ACC112 (cell line): ENCODE measurements at regions not wholly inside any gene's neighbourhood (a gene's known extent, or its start where the extent isn't known, plus 50 kb on each side); places are given as distances from the start of the nearest gene placed in this dataset.

Source experiments
- H2AFZ ChIP-seq: fragments of 200-600 bp; sonication (generic); one replicate; pipeline ENCODE4 v1.6.0; 2017; ENCODE audit warnings: antibody characterized with exemption, low read length; ENCODE audit not compliant: unreplicated experiment
- H3K27ac ChIP-seq: fragments of 200-600 bp; sonication (generic); 2 replicates; pipeline ENCODE4 v1.5.1; 2014; ENCODE audit warnings: low read depth, mild to moderate bottlenecking, antibody characterized with exemption, low read length, moderate library complexity
- H3K27me3 ChIP-seq: fragments of 200-600 bp; sonication (generic); 2 replicates; pipeline ENCODE4 v1.6.1; 2014; ENCODE audit warnings: mild to moderate bottlenecking, antibody characterized with exemption, low read length, moderate library complexity, mixed read lengths; ENCODE audit not compliant: insufficient read depth
- H3K36me3 ChIP-seq: fragments of 200-600 bp; sonication (generic); 2 replicates; pipeline ENCODE4 v1.6.1; 2016; ENCODE audit warnings: mild to moderate bottlenecking, antibody characterized with exemption, low read length, moderate library complexity, mixed read lengths; ENCODE audit not compliant: insufficient read depth
- H3K4me1 ChIP-seq: fragments of 200-600 bp; sonication (generic); one replicate; pipeline ENCODE4 v1.6.1; 2016; ENCODE audit warnings: low read length, mixed read lengths; ENCODE audit not compliant: insufficient read depth, unreplicated experiment, control insufficient read depth
- H3K4me3 ChIP-seq: fragments of 200-600 bp; sonication (generic); 2 replicates; pipeline ENCODE4 v1.5.1; 2014; ENCODE audit warnings: mild to moderate bottlenecking, low read depth, low read length
- H3K79me2 ChIP-seq: fragments of 200-600 bp; sonication (generic); one replicate; pipeline ENCODE4 v1.6.0; 2016; ENCODE audit warnings: low read length; ENCODE audit not compliant: control insufficient read depth, unreplicated experiment, insufficient read depth

DNA sequence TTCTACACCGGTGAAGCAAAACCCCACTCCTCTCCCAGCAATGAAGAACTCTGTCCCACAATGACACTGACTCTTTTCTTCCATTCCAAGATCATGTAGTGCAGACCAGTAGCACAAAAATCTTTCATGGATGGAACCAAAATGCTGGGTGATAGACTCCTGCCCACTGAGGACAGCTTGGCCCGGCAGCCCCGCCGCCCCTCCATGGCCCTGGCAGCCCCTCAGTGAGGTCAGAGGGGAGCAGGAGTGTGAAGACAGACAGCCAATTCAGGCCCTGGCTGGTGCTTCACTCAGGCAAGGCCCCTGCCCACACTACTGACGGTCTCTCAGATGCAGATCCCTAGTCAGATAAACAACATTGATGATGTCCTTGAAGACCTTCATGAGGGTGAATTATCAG, 131.9 kb upstream of the SYNDIG1 start:
- H3K79me2 ChIP-seq, result no peaks in the 10 kb centered on the region
- H3K36me3 ChIP-seq, result no peaks in the 10 kb centered on the region
- no peak overlapping the region for H3K4me3 ChIP-seq
- H3K4me1 ChIP-seq, result no peaks in the 10 kb centered on the region
- H2AFZ ChIP-seq, result no peak overlapping the region
- peaks cover 5% of the 10 kb centered on the region; the same call in 1 of the 2 replicates for H3K27me3 ChIP-seq
- H3K27ac ChIP-seq, result no peak overlapping the region

DNA sequence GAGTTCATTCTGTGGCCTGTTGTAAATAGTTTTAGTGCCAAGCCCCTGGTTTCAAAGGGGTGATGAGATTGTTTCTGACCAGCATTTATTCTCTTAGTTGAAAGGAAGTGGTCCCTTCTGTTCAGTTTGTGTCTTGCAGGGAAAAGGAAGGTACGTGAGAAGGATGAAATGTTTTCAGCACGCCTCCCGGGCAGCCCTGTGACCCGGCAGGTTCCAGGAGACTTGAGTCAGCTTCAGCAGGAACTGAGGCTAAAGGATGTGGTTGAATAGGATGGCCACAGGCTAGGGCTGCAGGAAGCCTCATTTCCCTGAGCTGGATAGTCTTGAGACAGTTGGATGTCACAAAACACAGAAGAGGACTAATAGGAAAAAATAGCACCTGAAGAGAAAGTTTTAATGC, 132.4 kb upstream of the SYNDIG1 start:
- no peak overlapping the region for H3K27ac ChIP-seq
- H2AFZ ChIP-seq, result no peak overlapping the region
- H3K79me2 ChIP-seq, result no peaks in the 10 kb centered on the region
- H3K36me3 ChIP-seq, result no peaks in the 10 kb centered on the region
- no peak overlapping the region for H3K4me3 ChIP-seq
- peaks cover 5% of the 10 kb centered on the region; the same call in 1 of the 2 replicates for H3K27me3 ChIP-seq
- H3K4me1 ChIP-seq, result no peaks in the 10 kb centered on the region

DNA sequence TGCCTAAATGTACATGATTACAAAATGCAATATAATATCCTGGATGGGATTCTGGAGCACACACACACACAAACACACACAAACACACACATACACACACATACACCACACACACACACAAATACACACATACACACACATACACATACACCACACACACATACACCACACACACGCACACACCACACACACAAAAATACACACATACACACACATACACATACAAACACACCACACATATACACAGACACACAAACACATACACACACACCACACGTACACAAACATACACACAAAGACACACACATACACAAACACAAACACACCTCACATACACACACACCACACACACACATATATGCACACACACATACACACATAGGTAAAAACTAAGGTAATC, 134.6 kb upstream of the SYNDIG1 start:
- Histone ChIP-seq H2AFZ (no peak overlapping the region), H3K27ac (no peak overlapping the region), H3K36me3 (no peaks in the 10 kb centered on the region), H3K79me2 (no peaks in the 10 kb centered on the region), H3K4me1 (no peaks in the 10 kb centered on the region), H3K27me3 (peaks cover 5% of the 10 kb centered on the region; the same call in 1 of the 2 replicates), H3K4me3 (no peak overlapping the region)

DNA sequence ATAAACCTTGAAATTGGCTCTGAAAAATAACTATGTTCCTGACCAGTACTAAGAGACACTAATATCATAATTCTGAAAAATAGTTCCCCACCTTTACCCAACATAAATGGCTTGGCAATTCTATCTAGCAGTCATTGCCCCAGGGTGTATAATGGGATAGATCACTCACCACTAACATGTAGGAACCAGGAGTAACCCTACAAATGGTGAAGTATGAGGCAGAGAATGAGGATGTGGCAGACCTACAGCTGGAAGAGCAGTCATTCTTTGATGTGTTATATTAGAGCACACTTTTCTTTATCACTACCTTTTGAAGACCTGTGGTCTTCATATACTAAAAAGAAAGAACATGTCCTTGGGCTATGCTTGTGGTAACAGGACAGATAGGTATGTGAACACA, 136.5 kb upstream of the SYNDIG1 start:
- H3K36me3 ChIP-seq, result no peaks in the 10 kb centered on the region
- no peaks in the 10 kb centered on the region for H3K79me2 ChIP-seq
- no peak overlapping the region for H3K27ac ChIP-seq
- H3K27me3 ChIP-seq, result peaks cover 5% of the 10 kb centered on the region; the same call in 1 of the 2 replicates
- H2AFZ ChIP-seq, result no peak overlapping the region
- H3K4me3 ChIP-seq, result no peak overlapping the region
- H3K4me1 ChIP-seq, result no peaks in the 10 kb centered on the region

DNA sequence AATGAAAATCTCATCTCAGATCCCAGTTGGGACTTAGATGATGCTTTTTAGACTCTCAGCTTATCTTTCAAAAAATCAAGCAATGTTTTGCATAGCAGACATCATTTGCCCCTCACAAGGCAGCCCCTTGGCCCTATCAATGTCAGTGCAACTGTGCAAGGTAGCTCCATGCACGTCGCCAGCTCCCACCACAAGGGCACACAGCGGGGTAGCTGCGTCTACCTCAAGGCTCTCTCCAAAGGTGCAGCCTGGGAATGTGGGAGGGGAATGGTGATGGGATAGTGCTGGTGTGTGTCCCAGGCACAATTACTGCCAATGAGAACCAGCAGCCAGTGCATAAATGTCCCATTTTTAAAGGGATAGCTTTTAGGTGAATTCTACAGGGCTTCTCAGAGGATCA, 137.5 kb upstream of the SYNDIG1 start:
- Histone ChIP-seq H3K4me1 (no peaks in the 10 kb centered on the region), H3K4me3 (no peak overlapping the region), H3K36me3 (no peaks in the 10 kb centered on the region), H3K79me2 (no peaks in the 10 kb centered on the region), H2AFZ (no peak overlapping the region), H3K27ac (no peak overlapping the region), H3K27me3 (peaks cover 5% of the 10 kb centered on the region; the same call in 1 of the 2 replicates)

DNA sequence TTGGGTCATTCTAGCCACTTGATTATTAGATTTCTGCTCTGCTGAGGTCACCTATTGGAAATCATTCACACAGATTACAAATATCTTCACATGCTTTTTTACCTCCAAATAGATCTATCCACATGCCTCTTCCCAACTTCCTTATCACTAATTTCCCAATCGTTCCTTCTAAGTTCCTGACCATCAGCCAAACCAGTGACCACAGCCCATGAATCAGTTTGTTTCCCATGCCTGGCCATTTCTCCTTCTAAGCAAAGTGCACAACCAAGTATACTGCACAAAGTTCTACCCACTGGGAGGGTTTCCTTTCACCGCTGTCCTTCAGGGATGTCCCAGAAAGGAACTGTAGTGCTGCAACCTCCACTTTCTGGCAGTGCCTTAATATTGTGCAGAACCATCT, 140.5 kb upstream of the SYNDIG1 start:
- Histone ChIP-seq H3K4me1 (no peaks in the 10 kb centered on the region), H3K27me3 (peaks cover 5% of the 10 kb centered on the region; the same call in 1 of the 2 replicates), H3K79me2 (no peaks in the 10 kb centered on the region), H3K4me3 (no peak overlapping the region), H3K36me3 (no peaks in the 10 kb centered on the region), H2AFZ (no peak overlapping the region), H3K27ac (no peak overlapping the region)

DNA sequence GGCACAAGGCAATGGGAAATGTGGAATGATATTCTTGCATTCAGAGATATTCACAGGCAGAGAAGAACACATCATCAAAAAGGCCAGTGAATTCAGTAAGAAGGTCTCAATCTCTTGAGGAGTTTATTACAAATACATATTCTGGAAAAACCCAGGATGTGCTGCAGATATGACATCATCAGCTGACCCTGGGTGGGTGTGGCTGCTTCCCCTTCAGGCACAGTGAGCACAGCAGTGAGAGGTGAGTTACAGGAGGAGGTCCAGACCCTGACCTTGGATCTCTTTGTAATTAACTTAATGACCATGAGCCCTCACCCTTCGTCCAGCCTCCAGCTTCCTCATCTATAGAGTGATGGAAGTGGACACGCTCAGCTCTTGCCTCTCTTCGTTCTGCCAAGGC, 147.5 kb upstream of the SYNDIG1 start:
- H3K27ac ChIP-seq, result no peak overlapping the region
- no peak overlapping the region for H2AFZ ChIP-seq
- no peaks in the 10 kb centered on the region for H3K4me1 ChIP-seq
- H3K4me3 ChIP-seq, result no peak overlapping the region
- H3K79me2 ChIP-seq, result no peaks in the 10 kb centered on the region
- no peaks in the 10 kb centered on the region for H3K36me3 ChIP-seq
- H3K27me3 ChIP-seq, result no peaks in the 10 kb centered on the region

DNA sequence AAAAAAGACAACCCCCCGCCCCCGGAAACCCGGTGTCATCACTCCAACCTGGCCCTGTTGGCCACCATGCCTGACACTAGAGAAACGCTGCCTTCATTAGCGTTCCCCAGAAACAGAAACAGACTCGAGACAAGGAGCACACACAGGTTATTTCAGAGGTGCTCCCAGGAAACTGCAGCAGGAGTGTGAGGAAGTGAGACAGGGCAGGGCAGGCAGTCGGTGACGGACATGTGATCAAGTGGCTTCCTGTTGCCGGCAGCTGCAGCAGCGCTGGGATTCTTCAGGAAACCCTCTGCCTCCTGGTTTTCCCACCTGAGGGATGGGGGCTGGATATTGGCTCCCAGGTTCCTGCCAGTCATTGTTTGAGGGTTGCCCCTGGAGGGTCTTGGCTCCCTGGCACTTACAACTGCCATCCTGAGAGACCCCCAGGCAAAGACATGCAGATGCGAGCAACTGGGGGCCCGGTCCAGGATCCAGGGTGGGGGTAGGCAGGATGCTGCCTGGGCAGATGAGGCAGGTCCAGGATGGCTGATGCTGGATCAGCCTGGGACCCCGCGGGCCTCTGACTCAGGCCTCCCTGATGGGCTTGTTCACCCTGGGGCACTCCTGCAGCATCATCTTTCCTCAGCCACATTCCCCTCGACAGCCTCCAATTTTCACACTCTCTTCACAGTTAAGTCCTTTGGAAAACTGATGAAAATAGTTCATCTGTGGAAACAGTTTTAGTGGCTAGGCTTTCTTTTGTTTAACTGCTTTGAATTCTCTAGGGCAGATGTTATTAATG, 150.7 kb upstream of the SYNDIG1 start:
- Histone ChIP-seq H3K27me3 (peaks cover 4% of the 10 kb centered on the region; the same call in 1 of the 2 replicates), H3K79me2 (no peaks in the 10 kb centered on the region), H3K27ac (no peak overlapping the region), H2AFZ (no peak overlapping the region), H3K36me3 (no peaks in the 10 kb centered on the region), H3K4me3 (no peak overlapping the region), H3K4me1 (no peaks in the 10 kb centered on the region)

DNA sequence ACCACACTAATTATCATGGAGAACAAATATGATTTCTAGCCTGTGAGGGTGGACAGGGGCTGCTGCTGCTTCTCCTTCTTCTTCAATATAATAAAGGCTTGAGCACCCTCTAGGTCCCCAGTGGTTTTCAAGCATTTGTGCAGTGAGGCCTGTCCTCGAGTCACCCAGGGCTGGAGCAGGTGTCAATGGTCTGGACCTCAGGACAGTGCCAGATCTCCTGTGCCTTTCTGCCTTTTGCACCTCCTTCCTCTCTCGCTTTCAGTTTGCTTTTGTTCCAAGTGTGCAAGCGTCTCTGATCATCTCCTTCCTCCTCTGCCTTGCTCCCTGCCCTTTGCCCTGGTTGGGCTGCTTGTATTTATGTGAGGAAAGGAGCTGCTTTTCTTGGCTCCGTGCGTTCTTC, 152.2 kb upstream of the SYNDIG1 start:
- Histone ChIP-seq H3K36me3 (no peaks in the 10 kb centered on the region), H3K79me2 (no peaks in the 10 kb centered on the region), H2AFZ (no peak overlapping the region), H3K4me1 (no peaks in the 10 kb centered on the region), H3K4me3 (no peak overlapping the region), H3K27ac (no peak overlapping the region), H3K27me3 (peaks cover 13% of the 10 kb centered on the region)

DNA sequence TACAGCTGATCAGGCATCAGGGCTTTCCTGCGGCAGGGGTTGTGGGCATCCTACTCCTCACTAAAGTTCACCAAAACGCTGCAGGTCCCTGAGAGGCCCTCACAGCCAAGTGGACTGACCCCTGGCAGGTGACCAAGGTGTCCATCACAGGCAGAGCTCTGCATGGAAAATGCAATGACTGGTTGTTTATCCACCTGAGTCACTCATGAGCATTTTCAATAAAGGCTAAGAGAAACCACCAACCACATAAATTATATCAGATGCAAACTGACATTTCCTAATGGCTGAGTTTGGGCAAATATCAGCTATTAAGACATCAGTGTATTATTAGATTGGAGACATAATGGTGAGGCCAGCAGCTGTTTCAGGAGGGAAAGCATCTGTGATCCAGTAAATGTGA, 152.7 kb upstream of the SYNDIG1 start:
- Histone ChIP-seq H3K79me2 (no peaks in the 10 kb centered on the region), H3K27ac (no peak overlapping the region), H3K4me1 (no peaks in the 10 kb centered on the region), H3K27me3 (peaks cover 15% of the 10 kb centered on the region), H2AFZ (no peak overlapping the region), H3K36me3 (no peaks in the 10 kb centered on the region), H3K4me3 (no peak overlapping the region)

DNA sequence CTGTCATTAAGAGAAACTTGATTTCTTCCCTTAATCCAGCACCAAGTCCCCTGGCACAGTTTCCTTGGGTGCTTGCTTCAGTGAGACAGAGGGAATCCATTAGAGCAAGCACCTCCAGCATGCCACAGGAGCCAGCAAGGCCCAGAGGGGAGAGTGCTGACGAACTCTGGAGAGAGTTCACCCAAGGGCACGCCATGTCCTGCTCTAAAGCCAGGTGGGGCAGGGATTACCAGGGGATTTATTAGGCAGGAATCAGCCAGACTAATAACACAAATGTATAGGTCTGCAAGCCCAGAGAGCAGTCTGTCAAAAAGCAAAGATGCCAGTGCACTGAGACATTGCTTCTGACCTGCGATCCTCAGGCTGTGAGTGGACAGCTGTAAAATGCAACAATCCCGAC, 155.4 kb upstream of the SYNDIG1 start:
- Histone ChIP-seq H3K27ac (no peak overlapping the region), H3K36me3 (no peaks in the 10 kb centered on the region), H3K4me1 (no peaks in the 10 kb centered on the region), H3K79me2 (no peaks in the 10 kb centered on the region), H3K27me3 (peaks cover 20% of the 10 kb centered on the region), H3K4me3 (no peak overlapping the region), H2AFZ (no peak overlapping the region)
